RWPE1 (cell line): ENCODE measurements at regions not wholly inside any gene's neighbourhood (a gene's known extent, or its start where the extent isn't known, plus 50 kb on each side); places are given as distances from the start of the nearest gene placed in this dataset.

Experiments used
- CTCF ChIA-PET: fragments of 350-600 bp; sonication (Branson Sonifier 250); formaldehyde crosslinking; extraction: SDS; loops from one replicate; lab custom pipeline; 2021; lab: Yijun Ruan, JAX
- POLR2A ChIA-PET: fragments of 400-600 bp; formaldehyde crosslinking; extraction: SDS; loops from one replicate; lab custom pipeline; 2020; ENCODE audit warnings: antibody characterized with exemption; ENCODE audit not compliant: low non-redundant PET; lab: Yijun Ruan, JAX
- DNase-seq: peaks from one replicate; pipeline ENCODE4 v3.0.0; 2012; ENCODE audit warnings: low spot score
- H3K27ac ChIP-seq: fragments of 450-650 bp; 2 replicates; pipeline ENCODE4 v1.5.1; 2017
- TF ChIP-seq, protein P1 (sequence below): fragments of 450-650 bp; conservative IDR thresholded peaks from 2 replicates; pipeline ENCODE4 v1.5.1; 2017; ENCODE audit warnings: low read depth, mild to moderate bottlenecking

DNA sequence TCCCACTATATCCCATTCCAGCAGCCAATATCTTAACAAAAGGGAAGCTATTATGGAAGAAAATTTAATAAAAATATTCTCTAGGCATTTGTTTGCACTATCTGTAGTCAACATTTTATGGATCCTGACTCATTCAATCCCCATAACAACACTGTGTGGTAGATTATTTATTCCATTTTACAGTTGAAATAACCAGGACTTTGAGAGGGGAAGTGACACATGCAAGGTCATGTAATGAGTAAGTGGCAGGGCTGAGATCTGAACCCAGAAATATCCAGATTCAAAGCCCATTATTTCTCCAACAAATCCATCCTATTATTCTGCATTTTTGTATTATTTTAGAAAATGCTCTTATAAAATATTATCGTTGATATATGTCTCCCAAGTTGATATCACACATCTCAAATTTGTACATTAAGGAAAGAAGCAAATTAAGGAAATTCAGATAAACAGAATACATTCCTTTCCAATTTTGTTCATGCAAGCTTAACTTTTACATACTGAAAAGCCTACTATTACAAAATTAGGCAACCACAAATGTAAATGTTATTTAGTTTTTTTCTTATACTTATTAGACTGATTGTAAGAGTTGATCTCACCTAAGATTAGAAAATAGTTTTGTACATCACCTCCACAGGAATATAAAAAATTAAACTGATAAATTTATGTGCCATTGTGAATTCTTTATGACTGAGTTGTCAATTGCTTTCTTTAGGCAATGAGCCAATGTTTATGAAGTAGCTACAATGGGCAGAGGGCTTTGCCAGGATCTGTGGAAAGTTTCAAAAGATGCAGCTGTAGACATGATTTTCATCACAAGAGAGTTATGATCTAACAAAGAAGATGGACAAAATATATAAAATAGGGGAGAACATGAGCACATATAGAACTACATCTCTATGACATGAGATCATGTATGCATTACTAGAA, 55.1 kb upstream of the E2F7 start:
- CTCF ChIA-PET = interaction anchor here (1.0 kb wide), 1 partner anchor 110 kb away, joined by 3 read pairs; no protein-coding TSS in a partner anchor
- peak; percentile 38 for DNase-seq
- no peak overlapping the region for H3K27ac ChIP-seq
- TF ChIP-seq, protein P1, sequence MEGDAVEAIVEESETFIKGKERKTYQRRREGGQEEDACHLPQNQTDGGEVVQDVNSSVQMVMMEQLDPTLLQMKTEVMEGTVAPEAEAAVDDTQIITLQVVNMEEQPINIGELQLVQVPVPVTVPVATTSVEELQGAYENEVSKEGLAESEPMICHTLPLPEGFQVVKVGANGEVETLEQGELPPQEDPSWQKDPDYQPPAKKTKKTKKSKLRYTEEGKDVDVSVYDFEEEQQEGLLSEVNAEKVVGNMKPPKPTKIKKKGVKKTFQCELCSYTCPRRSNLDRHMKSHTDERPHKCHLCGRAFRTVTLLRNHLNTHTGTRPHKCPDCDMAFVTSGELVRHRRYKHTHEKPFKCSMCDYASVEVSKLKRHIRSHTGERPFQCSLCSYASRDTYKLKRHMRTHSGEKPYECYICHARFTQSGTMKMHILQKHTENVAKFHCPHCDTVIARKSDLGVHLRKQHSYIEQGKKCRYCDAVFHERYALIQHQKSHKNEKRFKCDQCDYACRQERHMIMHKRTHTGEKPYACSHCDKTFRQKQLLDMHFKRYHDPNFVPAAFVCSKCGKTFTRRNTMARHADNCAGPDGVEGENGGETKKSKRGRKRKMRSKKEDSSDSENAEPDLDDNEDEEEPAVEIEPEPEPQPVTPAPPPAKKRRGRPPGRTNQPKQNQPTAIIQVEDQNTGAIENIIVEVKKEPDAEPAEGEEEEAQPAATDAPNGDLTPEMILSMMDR = no peak
- POLR2A ChIA-PET = no interaction called here

DNA sequence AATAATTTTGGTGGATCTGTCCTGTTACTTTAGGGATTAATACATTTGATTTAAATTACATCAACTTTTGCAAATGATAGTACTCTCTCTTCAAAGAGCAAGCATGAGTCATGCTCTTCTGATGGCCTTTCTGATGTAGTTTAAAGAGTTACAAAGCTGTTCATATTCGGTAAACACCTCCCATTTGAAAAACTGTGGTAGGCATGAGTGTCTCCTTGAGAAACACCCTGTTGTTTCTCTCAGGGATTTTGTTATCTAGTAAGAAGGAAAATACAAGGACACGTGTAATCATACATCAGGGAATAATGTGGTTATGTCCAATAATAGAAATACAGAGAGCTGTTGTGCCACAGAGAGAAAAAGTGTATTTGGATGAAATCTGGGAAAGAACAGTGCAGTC, 53.3 kb upstream of the E2F7 start:
- TF ChIP-seq, protein P1 = no peak
- H3K27ac ChIP-seq = no peak overlapping the region
- DNase-seq = no peak
- ChIA-PET CTCF (no interaction called here), POLR2A (no interaction called here)

DNA sequence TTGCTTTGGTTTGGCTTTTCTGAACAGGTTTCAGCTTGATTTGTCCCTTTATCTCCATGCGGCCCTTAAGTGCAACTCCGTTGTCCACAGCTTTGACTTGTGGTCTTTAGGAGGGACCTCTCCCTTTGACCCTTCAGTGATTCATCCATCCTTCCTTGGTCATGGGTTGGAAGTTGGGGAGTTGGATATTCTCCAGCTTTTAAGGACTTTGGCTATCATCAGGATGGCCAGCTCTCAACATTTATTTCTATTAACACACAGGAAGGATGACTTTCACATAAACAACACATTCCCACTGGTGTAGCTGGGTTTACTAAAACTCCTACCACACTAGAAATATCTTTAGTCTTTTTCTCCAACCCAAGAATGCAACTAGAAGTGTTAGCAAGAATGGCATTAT, 50.9 kb upstream of the E2F7 start:
- TF ChIP-seq, protein P1 = no peak
- DNase-seq = no peak
- no peak overlapping the region for H3K27ac ChIP-seq
- POLR2A ChIA-PET = no interaction called here
- CTCF ChIA-PET = interaction anchor here (1.1 kb wide), 1 partner anchor 16 kb away, joined by 4 read pairs; no protein-coding TSS in a partner anchor

DNA sequence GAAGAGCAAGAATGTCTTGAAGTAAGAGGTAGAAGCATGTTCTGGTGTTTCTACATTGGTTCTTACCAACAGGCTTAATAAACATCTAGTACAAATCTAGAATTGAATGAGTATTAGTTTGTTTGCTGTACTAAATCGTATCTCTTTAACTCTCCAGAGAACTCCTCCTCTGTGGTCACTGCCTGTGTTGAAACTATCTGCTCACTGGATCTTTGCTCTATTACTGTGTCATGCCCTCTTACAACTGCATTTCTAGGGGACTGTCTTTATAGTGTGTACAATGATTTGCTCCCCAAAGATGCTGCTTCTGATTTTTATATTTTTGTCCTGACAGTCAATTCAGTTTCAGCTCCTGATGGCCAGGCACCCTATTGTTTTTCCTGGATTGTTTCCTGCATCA, 50.1 kb upstream of the E2F7 start:
- H3K27ac ChIP-seq = no peak overlapping the region
- DNase-seq = no peak
- ChIA-PET POLR2A (no interaction called here), CTCF (no interaction called here)
- TF ChIP-seq, protein P1 = no peak
